ENCODE measurements at regions not wholly inside any gene's neighbourhood (a gene's known extent, or its start where the extent isn't known, plus 50 kb on each side); places are given as distances from the start of the nearest gene placed in this dataset.
"Not testable (repeated sequence)": the region's sequence is repeated elsewhere in the genome, so short reads cannot be mapped to it uniquely, and the experiment has no call there.

DNA sequence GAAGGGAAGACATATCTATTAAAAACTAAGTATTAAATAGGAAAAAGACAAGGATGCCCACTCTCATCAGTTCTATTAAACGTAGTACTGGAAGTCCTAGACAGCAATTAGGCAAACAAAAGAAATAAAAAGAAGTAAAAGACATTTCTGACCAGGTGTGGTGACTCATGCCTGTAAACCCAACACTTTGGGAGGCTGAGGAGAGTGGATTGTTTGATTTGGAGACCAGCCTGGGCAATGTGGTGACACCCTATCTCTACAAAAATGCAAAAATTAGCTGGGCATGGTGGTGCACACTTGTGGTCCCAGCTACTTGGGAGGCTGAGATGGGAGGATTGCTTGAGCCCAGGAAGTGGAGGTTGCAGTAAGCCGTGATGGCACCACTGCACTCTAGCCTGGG, 1071.8 kb downstream of the FAT4 start:
- DNase-seq = no peak
- no peaks in the 10 kb centered on the region for H3K27me3 ChIP-seq
- no peaks in the 10 kb centered on the region for H3K36me3 ChIP-seq
- H3K9me3 ChIP-seq = no peaks in the 10 kb centered on the region
- no peak overlapping the region for H3K4me3 ChIP-seq

DNA sequence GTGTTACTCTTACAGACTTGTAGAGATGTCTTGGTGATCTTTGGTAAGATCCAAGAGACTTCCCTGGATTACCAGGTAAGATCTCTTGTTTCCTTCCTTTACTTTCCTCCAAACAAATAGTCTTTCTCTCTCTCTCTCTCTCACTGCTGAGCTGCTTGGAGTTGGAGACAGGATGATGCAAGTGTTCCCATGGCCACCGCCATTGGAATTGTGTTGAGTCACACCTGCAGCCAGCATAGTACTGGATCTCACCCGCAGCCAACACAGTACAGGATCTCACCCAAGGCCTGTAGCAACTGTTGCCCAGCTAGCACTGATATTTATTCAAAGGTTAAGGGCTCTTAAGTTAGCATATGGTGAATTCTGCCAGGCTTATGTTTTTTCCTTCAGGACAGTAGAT, 1080.9 kb downstream of the FAT4 start:
- H3K9me3 ChIP-seq = no peaks in the 10 kb centered on the region
- H3K4me3 ChIP-seq = no peak overlapping the region
- no peak for DNase-seq
- no peaks in the 10 kb centered on the region for H3K27me3 ChIP-seq
- no peaks in the 10 kb centered on the region for H3K36me3 ChIP-seq

DNA sequence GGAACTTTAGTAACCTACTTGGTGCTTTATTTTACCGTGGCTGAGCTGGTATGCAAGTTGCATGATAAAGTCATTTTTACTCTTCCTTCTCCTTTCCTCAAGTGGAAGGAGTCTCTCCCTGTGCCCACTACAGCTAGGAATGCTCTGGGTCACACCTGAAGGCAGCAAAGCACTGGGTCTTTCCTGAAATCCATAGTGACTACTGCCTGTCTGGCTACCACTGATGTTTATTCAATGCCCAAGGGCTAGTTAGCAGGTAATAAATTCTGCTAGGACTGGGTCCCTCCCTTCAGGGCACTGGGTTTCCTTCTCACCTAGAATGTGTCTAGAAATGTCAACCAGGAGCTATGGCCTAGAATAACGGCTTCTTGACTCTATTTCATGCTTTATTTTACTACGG, 1081.4 kb downstream of the FAT4 start:
- Histone ChIP-seq H3K36me3 (no peaks in the 10 kb centered on the region), H3K4me3 (no peak overlapping the region), H3K9me3 (no peaks in the 10 kb centered on the region), H3K27me3 (no peaks in the 10 kb centered on the region)
- DNase-seq = no peak

DNA sequence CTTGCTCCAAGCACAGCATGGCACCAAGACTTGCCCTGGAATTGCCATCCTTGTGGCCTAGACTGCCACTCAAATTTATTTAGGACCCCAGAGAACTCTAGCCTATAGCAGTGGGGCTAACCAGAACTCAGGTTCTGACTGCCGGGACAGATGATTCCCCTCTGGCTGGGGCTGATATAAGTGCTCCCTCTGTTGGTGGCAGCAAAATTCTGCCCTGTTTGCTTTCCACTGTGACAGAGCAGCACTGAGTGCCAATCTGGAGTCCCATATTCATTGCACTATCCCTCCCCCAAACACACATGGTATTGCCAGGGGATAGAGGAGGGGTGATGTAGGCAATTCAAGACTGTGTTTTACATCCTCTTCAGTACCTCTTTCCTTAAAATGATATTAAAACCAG, 1081.9 kb downstream of the FAT4 start:
- no peaks in the 10 kb centered on the region for H3K27me3 ChIP-seq
- H3K4me3 ChIP-seq = no peak overlapping the region
- no peaks in the 10 kb centered on the region for H3K9me3 ChIP-seq
- DNase-seq = no peak
- no peaks in the 10 kb centered on the region for H3K36me3 ChIP-seq

DNA sequence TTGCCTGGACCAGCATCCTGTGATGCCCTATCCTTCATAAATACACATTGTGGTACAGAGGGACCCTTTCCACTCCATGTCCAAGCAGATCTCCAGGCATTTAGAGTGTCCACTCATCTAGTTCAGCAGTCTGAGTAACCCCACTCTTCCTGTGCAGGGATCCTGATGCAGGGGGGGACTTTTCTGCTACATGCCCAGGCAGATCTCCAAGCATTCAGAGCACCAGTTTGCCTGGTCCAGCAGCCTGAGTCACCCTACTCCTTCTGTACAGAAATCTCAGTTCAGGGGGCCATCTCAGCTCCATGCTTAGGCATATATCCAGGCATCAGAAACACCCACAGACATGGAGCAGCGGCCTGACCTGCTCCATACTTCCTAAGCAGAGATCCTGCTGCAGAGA, 1089.8 kb downstream of the FAT4 start:
- H3K4me3 ChIP-seq = no peak overlapping the region
- H3K36me3 ChIP-seq = no peaks in the 10 kb centered on the region
- no peak for DNase-seq
- no peaks in the 10 kb centered on the region for H3K9me3 ChIP-seq
- H3K27me3 ChIP-seq = no peaks in the 10 kb centered on the region

DNA sequence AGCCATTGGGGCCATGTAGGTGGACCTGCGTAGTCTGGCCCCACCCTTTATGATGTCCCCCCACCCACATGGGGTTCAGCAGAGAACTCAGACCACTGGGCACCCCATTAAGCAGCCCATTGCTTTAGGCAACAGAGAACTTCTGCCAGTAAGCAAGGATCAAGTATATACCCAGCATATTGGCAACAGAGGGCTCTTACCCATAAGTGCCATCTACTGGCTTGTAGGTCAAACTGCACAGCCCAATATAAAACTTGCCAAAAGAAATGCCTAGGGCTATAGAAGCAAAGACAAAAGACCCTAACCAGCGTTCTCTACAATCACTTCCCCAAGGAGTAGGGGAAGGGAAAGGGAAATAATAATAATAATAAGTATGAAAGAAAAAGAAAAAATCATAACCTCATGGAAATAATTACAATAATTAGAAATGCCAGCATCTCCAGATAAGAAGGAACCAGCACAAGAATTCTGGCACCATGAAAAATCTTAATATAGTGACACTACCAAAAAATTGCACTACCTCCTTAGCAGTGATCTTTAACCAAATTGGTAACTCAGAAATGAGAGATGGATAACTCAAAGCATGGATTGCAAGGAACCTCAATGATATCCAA, 1090.7 kb downstream of the FAT4 start:
- DNase-seq = no peak
- H3K27me3 ChIP-seq = no peaks in the 10 kb centered on the region
- no peaks in the 10 kb centered on the region for H3K36me3 ChIP-seq
- no peak overlapping the region for H3K4me3 ChIP-seq
- H3K9me3 ChIP-seq = no peaks in the 10 kb centered on the region

DNA sequence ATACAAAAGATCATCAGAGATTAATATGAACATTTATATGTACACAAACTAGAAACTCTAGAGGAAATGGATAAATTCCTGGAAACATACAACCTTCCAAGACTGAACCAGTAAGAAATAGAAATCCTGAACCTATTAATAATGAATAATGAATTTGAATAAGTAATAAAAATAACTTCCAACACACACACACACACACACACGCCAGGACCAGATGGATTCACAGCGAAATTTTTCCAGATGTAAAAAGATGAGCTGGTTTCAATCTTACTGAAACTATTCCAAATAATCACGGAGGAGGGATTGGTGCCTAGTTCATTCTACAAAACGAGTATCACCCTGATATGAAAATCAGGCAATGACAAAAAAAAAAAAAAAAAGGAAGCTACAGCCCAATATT, 1095.0 kb downstream of the FAT4 start:
- DNase-seq = no peak
- H3K9me3 ChIP-seq = no peaks in the 10 kb centered on the region
- H3K36me3 ChIP-seq = no peaks in the 10 kb centered on the region
- H3K27me3 ChIP-seq = no peaks in the 10 kb centered on the region
- no peak overlapping the region for H3K4me3 ChIP-seq

DNA sequence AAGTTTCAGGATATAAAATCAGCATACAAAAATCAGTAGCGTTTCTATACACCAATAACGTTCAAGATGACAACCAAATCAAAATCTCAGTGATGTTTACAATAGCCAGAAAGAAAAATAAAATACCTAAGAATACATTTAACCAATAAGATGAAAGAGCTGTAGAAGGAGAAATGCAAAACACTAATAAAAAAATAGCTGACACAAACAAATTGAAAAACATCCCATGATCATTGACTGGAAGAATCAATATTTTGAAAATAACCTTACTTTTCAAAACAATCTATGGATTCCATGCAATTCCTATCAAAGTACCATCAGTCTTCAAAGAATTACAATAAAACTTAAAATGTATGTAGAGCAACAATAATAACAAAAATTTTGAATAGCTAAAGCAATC, 1096.3 kb downstream of the FAT4 start:
- no peaks in the 10 kb centered on the region for H3K9me3 ChIP-seq
- H3K27me3 ChIP-seq = no peaks in the 10 kb centered on the region
- DNase-seq = no peak
- no peak overlapping the region for H3K4me3 ChIP-seq
- no peaks in the 10 kb centered on the region for H3K36me3 ChIP-seq

DNA sequence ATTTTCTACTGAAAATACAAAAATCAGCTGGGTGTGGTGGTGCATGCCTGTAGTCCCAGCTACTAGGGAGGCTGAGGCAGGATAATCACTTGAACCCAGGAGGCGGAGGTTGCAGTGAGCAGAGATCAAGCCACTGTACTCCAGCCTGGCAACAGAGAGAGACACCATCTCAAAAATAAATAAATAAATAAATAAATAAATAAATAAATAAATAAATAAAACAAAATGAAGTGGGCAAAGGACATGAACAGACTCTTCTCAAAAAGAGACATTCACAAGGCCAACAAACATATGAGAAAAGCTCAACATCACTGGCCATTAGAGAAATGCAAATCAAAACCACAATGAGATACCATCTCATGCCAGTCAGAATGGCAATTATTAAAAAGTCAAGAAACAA, 1097.6 kb downstream of the FAT4 start:
- H3K9me3 ChIP-seq, DNase-seq, H3K4me3 ChIP-seq, H3K36me3 ChIP-seq, H3K27me3 ChIP-seq: not testable (repeated sequence)

DNA sequence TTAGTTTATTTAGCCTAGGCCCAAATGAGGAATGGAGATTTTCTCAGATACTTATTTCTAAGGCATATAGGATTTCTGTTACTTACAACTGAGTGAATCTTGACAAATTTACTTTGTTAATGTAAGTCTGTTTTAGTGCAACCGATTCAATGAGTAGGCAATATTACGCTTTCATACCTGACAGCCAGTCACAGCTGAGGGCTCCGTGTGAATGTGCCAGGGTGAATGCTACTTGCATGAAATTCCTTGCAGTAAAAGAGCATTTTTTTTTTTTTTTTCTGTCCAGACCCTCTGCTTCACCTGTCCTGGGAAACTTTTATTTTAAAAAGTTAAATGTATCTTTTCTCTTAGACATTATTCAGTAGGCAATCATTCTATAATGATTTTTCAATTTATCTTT, 1100.0 kb downstream of the FAT4 start:
- Histone ChIP-seq H3K9me3 (no peaks in the 10 kb centered on the region), H3K4me3 (no peak overlapping the region)
- DNase-seq = no peak

DNA sequence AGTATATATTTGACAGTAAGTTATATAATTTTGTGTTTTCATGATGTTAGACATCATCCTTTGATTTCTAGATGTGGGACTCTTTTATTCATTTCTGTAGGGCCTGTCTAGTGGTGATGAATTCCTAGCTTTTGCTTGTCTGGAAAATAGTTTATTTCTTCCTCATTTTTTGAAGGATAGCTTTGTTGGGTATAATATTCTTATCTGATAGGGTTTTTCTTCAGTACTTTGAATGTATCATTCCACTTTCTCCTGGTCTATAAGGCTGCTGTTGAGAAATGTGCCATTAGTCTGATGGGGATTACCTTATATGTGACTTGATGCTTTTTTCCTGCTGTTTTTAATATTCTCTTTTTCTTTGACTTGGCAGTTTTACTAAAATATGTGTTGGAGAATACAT, 1104.5 kb downstream of the FAT4 start:
- 0 out of 2 replicates have a peak, but pooled peaks cover 3% of the 10 kb centered on the region for H3K9me3 ChIP-seq
- H3K36me3 ChIP-seq = no peaks in the 10 kb centered on the region

More for the DNA sequence above, 1100.0 kb downstream of the FAT4 start:
- no peaks in the 10 kb centered on the region for H3K27me3 ChIP-seq
- no peaks in the 10 kb centered on the region for H3K36me3 ChIP-seq

DNA sequence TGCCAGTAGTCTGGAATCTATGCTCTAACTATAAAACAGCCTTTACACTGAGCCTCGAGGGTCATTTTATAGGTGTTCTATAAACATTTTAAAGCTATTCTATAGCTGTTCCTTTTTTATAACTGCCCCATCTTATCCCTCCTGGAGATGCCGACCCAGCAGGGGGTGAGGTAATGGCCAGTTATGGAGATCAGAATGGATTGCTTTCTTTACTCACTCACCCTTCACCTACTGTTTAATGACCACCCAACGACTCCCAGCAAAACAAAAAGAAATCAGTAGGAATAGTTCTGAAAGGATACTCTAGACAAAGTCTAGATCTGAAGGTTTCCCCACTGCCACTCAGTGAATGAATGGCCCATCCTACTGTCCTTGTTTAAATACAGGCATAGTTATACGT, 1113.1 kb downstream of the FAT4 start:
- DNase-seq = no peak
- no peaks in the 10 kb centered on the region for H3K27me3 ChIP-seq
- no peaks in the 10 kb centered on the region for H3K36me3 ChIP-seq
- H3K9me3 ChIP-seq = no peaks in the 10 kb centered on the region
- no peak overlapping the region for H3K4me3 ChIP-seq

More for the DNA sequence above, 1104.5 kb downstream of the FAT4 start:
- no peak for DNase-seq
- Histone ChIP-seq H3K4me3 (no peak overlapping the region), H3K27me3 (no peaks in the 10 kb centered on the region)

DNA sequence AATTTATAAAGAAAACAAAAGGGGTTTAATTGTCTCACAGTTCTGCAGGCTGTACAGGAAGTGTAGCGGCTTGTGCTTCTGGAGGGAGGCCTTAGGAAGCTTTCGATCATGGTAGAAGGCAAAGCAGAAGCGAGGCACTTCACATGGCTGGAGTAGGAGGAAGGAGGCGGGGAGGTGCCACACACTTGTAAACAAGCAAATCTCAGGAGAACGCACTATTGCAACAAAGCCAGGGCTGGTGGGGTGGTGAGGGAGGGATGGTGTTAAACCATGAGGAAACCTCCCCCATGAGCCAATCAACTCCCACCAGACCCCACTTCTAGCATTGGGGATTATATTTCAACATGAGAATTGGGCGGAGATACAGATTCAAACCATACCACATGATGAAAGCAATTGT, 1116.3 kb downstream of the FAT4 start:
- H3K27me3 ChIP-seq = no peaks in the 10 kb centered on the region
- no peaks in the 10 kb centered on the region for H3K36me3 ChIP-seq
- no peak overlapping the region for H3K4me3 ChIP-seq
- no peak for DNase-seq
- no peaks in the 10 kb centered on the region for H3K9me3 ChIP-seq

DNA sequence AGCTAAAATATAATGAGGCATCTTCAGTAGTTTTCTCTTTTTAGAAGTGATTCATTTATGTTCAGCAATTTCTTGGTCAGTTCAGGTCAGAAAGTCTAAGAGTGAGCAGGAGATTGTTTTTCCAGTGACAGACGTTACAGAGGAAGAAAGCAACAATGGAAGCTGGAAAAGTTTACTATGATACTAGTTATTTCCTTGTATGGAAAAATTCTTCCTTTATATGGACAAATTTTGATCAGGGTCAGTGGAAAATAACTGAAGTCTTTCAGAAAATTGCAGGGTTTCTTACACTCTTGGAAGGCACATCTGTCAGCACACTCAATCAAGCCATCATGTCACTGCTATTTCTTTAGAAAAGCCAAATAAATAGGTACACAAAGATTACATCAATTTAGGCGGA, 1120.7 kb downstream of the FAT4 start:
- H3K9me3 ChIP-seq = no peaks in the 10 kb centered on the region
- no peak for DNase-seq
- H3K36me3 ChIP-seq = no peaks in the 10 kb centered on the region
- no peak overlapping the region for H3K4me3 ChIP-seq
- H3K27me3 ChIP-seq = no peaks in the 10 kb centered on the region

DNA sequence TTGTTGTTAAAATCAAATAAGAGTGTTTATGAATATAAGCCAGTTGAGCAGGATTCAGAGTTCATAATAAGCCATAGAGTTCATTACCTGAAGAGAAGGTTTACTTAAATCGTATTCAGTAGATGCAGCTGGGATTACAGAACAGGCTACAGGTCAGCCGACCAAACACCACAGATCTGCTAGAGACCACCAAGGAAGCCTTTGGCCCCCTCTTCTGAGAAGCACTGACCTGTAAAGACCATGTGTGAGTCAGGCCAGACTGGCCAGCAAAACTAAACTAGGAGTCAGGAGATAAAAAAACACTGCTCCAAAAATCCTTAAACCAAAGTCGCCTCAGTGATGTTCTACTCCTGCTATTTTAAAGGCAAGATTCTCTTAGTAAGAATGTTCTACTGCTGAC, 1125.5 kb downstream of the FAT4 start:
- Histone ChIP-seq H3K9me3 (no peaks in the 10 kb centered on the region), H3K27me3 (no peaks in the 10 kb centered on the region), H3K4me3 (no peak overlapping the region), H3K36me3 (no peaks in the 10 kb centered on the region)
- no peak for DNase-seq

DNA sequence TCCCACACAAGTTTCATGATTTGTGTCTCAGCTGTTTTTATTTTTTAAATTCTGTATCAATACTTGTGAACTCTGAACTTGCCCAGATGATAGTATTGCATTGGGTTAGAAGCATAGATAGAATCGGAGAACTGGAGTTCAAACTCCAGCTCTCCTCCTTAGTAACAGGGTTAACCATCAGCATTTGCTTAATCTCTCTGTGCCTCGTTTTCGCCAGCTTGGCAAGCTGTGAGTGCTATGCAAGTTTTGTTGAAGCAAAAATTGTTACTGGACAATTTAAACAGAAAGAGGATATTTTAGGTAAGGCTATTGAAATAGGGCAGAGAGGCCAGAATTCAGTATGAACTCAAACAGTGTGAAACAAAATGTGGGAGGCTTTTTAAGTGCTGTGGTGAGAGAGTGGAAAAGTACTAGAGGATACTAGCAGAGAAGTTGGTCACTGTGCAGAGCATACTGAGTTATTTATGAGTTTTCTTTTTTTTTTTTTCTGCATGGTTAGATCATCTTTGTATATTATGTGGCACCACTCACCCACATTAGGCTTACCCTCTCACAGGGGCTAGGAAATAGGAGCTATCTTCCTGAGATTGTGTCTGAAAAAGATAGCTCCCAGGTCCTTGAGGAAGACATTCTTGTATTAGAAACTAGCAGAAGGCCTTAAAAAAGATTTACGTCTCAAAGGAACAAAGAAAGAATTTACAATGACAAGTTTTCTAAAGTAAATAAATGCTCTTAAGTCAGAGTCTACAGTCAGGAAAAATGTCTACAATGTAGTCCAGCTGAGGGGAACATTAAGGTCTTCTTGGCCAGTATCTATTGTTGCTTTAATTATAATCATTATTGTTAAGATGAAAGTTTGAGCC, 1126.6 kb downstream of the FAT4 start:
- H3K36me3 ChIP-seq = no peaks in the 10 kb centered on the region
- DNase-seq = no peak
- H3K9me3 ChIP-seq = no peaks in the 10 kb centered on the region
- H3K4me3 ChIP-seq = no peak overlapping the region
- no peaks in the 10 kb centered on the region for H3K27me3 ChIP-seq

DNA sequence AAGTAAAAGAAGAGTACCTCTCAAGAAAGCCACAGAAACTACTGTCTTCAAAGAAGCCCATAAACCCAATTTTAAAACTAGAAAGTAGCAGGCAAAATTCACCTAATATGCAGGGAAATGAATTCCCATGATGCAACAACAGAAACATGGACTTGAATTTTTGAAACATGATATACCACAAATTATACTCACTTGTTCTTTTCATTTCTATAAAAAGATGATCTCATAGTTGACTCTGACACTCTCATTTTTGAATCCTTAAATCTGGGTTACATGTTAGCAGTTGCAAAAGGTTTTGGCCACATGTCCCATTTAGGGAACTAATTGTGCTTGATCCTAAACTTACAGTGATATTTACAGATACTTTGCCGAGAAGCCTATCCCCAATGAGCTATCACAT, 1130.8 kb downstream of the FAT4 start:
- Histone ChIP-seq H3K36me3 (no peaks in the 10 kb centered on the region), H3K27me3 (no peaks in the 10 kb centered on the region), H3K4me3 (no peak overlapping the region), H3K9me3 (no peaks in the 10 kb centered on the region)
- no peak for DNase-seq

DNA sequence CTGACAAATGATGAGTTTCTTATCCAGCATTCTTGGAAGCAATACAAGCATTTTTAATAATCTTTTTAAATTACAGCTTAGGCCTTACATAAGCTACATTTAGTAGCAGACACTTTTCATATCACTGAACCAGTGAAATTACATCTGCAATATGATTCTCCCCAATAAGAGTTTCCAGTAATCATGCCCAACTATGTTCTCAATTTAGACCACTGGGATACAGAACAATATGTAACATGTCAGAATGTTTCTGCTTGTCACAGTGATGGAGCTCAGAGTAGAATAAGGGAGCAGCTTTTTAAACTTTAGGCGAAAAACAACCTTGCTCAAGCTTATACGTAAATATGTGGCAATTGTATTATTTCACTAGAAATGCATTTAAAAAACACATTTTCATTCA, 1132.2 kb downstream of the FAT4 start:
- Histone ChIP-seq H3K9me3 (no peaks in the 10 kb centered on the region), H3K27me3 (no peaks in the 10 kb centered on the region), H3K4me3 (no peak overlapping the region), H3K36me3 (no peaks in the 10 kb centered on the region)
- DNase-seq = no peak
